ENCODE measurements at regions not wholly inside any gene's neighbourhood (a gene's known extent, or its start where the extent isn't known, plus 50 kb on each side); places are given as distances from the start of the nearest gene placed in this dataset.
"Not testable (repeated sequence)": the region's sequence is repeated elsewhere in the genome, so short reads cannot be mapped to it uniquely, and the experiment has no call there.

- Mint-ChIP-seq H3K27ac (no peak overlapping the region), H3K4me1 (ENCODE audit: unreplicated experiment) (peaks cover 6% of the 10 kb centered on the region), H3K9me3 (no peaks in the 10 kb centered on the region), H3K4me3 (no peak overlapping the region), H3K27me3 (no peaks in the 10 kb centered on the region), H3K36me3 (no peaks in the 10 kb centered on the region)
- TF ChIP-seq CTCF (conservative IDR thresholded peaks at IDR 0.05): no peak
- DNase-seq (ENCODE audit: extremely low spot score, unreplicated experiment): no peak
Observed at GRCh38 chr1:189315035-189315901, 1162.4 kb downstream of the BRINP3 start.

GRCh38 chr1:189323091-189323490 is 1154.6 kb downstream of the BRINP3 start:
- Mint-ChIP-seq H3K4me3 (no peak overlapping the region), H3K9me3 (no peaks in the 10 kb centered on the region), H3K36me3 (no peaks in the 10 kb centered on the region), H3K27ac (no peak overlapping the region), H3K4me1 (ENCODE audit: unreplicated experiment) (no peaks in the 10 kb centered on the region), H3K27me3 (no peaks in the 10 kb centered on the region)
- DNase-seq (ENCODE audit: extremely low spot score, unreplicated experiment): no peak
- no peak for TF ChIP-seq CTCF (conservative IDR thresholded peaks at IDR 0.05)

GRCh38 chr1:189331071-189331470 is 1146.6 kb downstream of the BRINP3 start:
- H3K27ac Mint-ChIP-seq; DNase-seq (ENCODE audit: extremely low spot score, unreplicated experiment); H3K27me3 Mint-ChIP-seq; H3K9me3 Mint-ChIP-seq; H3K4me1 Mint-ChIP-seq (ENCODE audit: unreplicated experiment); H3K4me3 Mint-ChIP-seq; H3K36me3 Mint-ChIP-seq: not testable (repeated sequence)

GRCh38 chr1:189336115-189337100 is 1141.3 kb downstream of the BRINP3 start:
- no peaks in the 10 kb centered on the region for H3K36me3 Mint-ChIP-seq
- TF ChIP-seq CTCF (conservative IDR thresholded peaks at IDR 0.05): no peak
- DNase-seq (ENCODE audit: extremely low spot score, unreplicated experiment): no peak
- H3K27me3 Mint-ChIP-seq: no peaks in the 10 kb centered on the region
- H3K9me3 Mint-ChIP-seq: peaks cover under 1% of the 10 kb centered on the region
- no peaks in the 10 kb centered on the region for H3K4me1 Mint-ChIP-seq (ENCODE audit: unreplicated experiment)
- no peak overlapping the region for H3K27ac Mint-ChIP-seq
- H3K4me3 Mint-ChIP-seq: no peak overlapping the region

- Mint-ChIP-seq H3K27me3 (no peaks in the 10 kb centered on the region), H3K4me3 (no peak overlapping the region), H3K36me3 (no peaks in the 10 kb centered on the region), H3K4me1 (ENCODE audit: unreplicated experiment) (no peaks in the 10 kb centered on the region), H3K27ac (no peak overlapping the region), H3K9me3 (no peaks in the 10 kb centered on the region)
- no peak for TF ChIP-seq CTCF (conservative IDR thresholded peaks at IDR 0.05)
- DNase-seq (ENCODE audit: extremely low spot score, unreplicated experiment): no peak
Observed at GRCh38 chr1:189349607-189350006, 1128.1 kb downstream of the BRINP3 start.

Measured in type B pancreatic cell (in vitro differentiated cells).